B cell (primary cell): ENCODE measurements at regions not wholly inside any gene's neighbourhood (a gene's known extent, or its start where the extent isn't known, plus 50 kb on each side); places are given as distances from the start of the nearest gene placed in this dataset.

Source experiments
- ATAC-seq: fragments of 200-7000 bp; cut with Tn5 transposase; one replicate; pipeline ENCODE4 v1.10.0; 2021; ENCODE audit warnings: low read depth, mild to moderate bottlenecking, moderate number of reproducible peaks, moderate library complexity
- CTCF ChIA-PET: fragments of 350-600 bp; sonication (Branson Sonifier 250); formaldehyde crosslinking; loops from one replicate; lab custom pipeline; 2021; ENCODE audit warnings: antibody characterized with exemption, inconsistent platforms; lab: Charles Lee
- POLR2A ChIA-PET: fragments of 350-600 bp; sonication (Branson Sonifier 250); formaldehyde crosslinking; loops from one replicate; lab custom pipeline; 2021; ENCODE audit warnings: antibody characterized with exemption; lab: Charles Lee
- DNase-seq: peaks from one replicate; pipeline ENCODE4 v3.0.0; 2013
- H2AFZ ChIP-seq: 2 replicates; pipeline ENCODE4 v1.6.1; 2012; ENCODE audit warnings: mild to moderate bottlenecking, low read depth, low read length; ENCODE audit not compliant: insufficient read depth, poor library complexity, severe bottlenecking
- H3K27ac ChIP-seq, 2 donors: 1 replicate in 1 of 2; 2 replicates in 1 of 2; pipeline ENCODE4 v1.5.1; 2012 to 2013; ENCODE audit warnings: low read length in 2 of 2, mild to moderate bottlenecking in 2 of 2, moderate library complexity in 1 of 2
- H3K27me3 ChIP-seq, 4 experiments: fragments of 200-600 bp in 1 of 4; sonication (generic) in 1 of 4; replicated peaks in 1 of 4; 1 replicate in 2 of 4; 2 replicates in 2 of 4; pipeline versions ENCODE4 v1.6.1 to v1.7.0; 2013 to 2016; ENCODE audit warnings: low read length in 3 of 4, mild to moderate bottlenecking in 2 of 4, mixed read lengths in 1 of 4, moderate library complexity in 1 of 4; ENCODE audit not compliant: insufficient read depth in 4 of 4, control insufficient read depth in 3 of 4; ENCODE audit errors: control extremely low read depth in 1 of 4
- H3K36me3 ChIP-seq, 2 experiments: replicated peaks in 1 of 2; 1 replicate in 1 of 2; 2 replicates in 1 of 2; pipeline versions ENCODE4 v1.6.1 to v1.7.1; 2013; ENCODE audit warnings: low read length in 1 of 2; ENCODE audit not compliant: insufficient read depth in 2 of 2, control insufficient read depth in 1 of 2; ENCODE audit errors: control extremely low read depth in 1 of 2, extremely low read depth in 1 of 2
- H3K4me1 ChIP-seq, 2 donors: fragments of 200-600 bp in 1 of 2; sonication (generic) in 1 of 2; 1 replicate in 1 of 2; 2 replicates in 1 of 2; pipeline versions ENCODE4 v1.5.1 to v1.6.1; 2013 to 2017; ENCODE audit warnings: low read length in 2 of 2; ENCODE audit not compliant: control insufficient read depth in 2 of 2, insufficient read depth in 2 of 2
- H3K4me2 ChIP-seq: replicated peaks from 2 replicates; pipeline ENCODE3; 2012; ENCODE audit warnings: mild to moderate bottlenecking, low read depth, low read length; ENCODE audit not compliant: poor library complexity, severe bottlenecking
- H3K4me3 ChIP-seq, 5 experiments: fragments of 200-600 bp in 1 of 5; sonication (generic) in 1 of 5; 1 replicate in 3 of 5; 2 replicates in 2 of 5; pipeline versions ENCODE4 v1.5.1 to v1.7.0; 2011 to 2016; ENCODE audit warnings: low read length in 4 of 5, mild to moderate bottlenecking in 4 of 5, low read depth in 2 of 5, control low read depth in 1 of 5, moderate library complexity in 1 of 5; ENCODE audit not compliant: insufficient read depth in 1 of 5; ENCODE audit errors: control extremely low read depth in 1 of 5, extremely low read depth in 1 of 5
- H3K79me2 ChIP-seq: fragments of 200-600 bp; sonication (generic); one replicate; pipeline ENCODE4 v1.6.0; 2016; ENCODE audit warnings: low read length; ENCODE audit not compliant: control insufficient read depth, insufficient read depth
- H3K9ac ChIP-seq: fragments of 200-600 bp; sonication (generic); 2 replicates; pipeline ENCODE4 v1.6.1; 2017; ENCODE audit warnings: mild to moderate bottlenecking, low read length, moderate library complexity
- H3K9me3 ChIP-seq, 3 donors: one replicate each; pipeline versions ENCODE4 v1.6.1 to v1.7.1; 2013; ENCODE audit warnings: low read length in 2 of 3; ENCODE audit not compliant: control insufficient read depth in 2 of 3, insufficient read depth in 1 of 3; ENCODE audit errors: control extremely low read depth in 1 of 3
- H4K20me1 ChIP-seq: 2 replicates; pipeline ENCODE4 v1.6.0; 2012; ENCODE audit warnings: mild to moderate bottlenecking, low read length; ENCODE audit not compliant: insufficient read depth, control insufficient read depth, poor library complexity, severe bottlenecking
- H3K27ac Mint-ChIP-seq: one replicate; pipeline ENCODE4 v1.8.0; 2021; ENCODE audit warnings: mixed read lengths
- H3K27me3 Mint-ChIP-seq: one replicate; pipeline ENCODE4 v1.8.0; 2021; ENCODE audit warnings: mixed read lengths
- H3K4me1 Mint-ChIP-seq: one replicate; pipeline ENCODE4 v1.8.0; 2021; ENCODE audit warnings: mixed read lengths
- H3K4me3 Mint-ChIP-seq: one replicate; pipeline ENCODE4 v1.8.0; 2021; ENCODE audit warnings: mixed read lengths
- H3K9me3 Mint-ChIP-seq: one replicate; pipeline ENCODE4 v1.8.0; 2022; ENCODE audit warnings: mixed read lengths; ENCODE audit not compliant: insufficient read depth
- EZH2 ChIP-seq: IDR thresholded peaks from 2 replicates; pipeline ENCODE4 v1.6.1; 2012; ENCODE audit warnings: borderline replicate concordance, low read depth, mild to moderate bottlenecking, moderate library complexity, low read length; ENCODE audit not compliant: insufficient read depth, poor library complexity, severe bottlenecking
- WGBS: methylation state at CpG from one replicate; pipeline ENCODE4 v1.1.5; 2013; ENCODE audit warnings: missing lambda C conversion rate; ENCODE audit not compliant: insufficient coverage; 5-methylcytosine and 5-hydroxymethylcytosine counted together
- intact Hi-C: fragments of 100-400 bp; cut with micrococcal nuclease; formaldehyde crosslinking; loops from one replicate; pipeline ENCODE4 v1.10.0; 2022
- TF ChIP-seq, protein P1 (sequence below): fragments of 200-600 bp; IDR thresholded peaks from one replicate; pipeline ENCODE4 v1.8.0; 2022; ENCODE audit warnings: antibody characterized with exemption, mild to moderate bottlenecking

DNA sequence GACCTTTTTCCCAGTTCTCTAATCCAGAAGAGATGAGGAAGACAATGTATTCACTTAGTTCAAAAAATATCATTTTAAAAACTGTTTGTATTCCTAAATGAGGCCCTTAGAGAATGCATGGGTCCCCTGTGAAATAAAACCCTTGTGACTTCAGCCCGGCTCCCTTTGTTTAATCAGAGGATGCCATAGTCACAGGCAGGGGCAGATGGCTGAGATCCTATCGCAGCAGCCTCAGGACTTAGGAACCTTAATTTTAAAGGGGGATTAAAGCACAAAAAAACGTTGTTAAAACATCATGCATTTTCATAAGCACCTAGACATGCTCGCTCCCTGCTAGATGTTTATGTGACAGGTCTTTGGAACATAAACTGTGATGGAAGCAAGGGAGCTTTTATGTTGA is 176.6 kb downstream of the IL20RB start:
- no peak overlapping the region for H3K4me2 ChIP-seq
- H3K27ac ChIP-seq, result no peak overlapping the region
- ATAC-seq (no peak), DNase-seq (no peak)
- ChIA-PET CTCF (no interaction called here), POLR2A (no interaction called here)
- H3K27me3 Mint-ChIP-seq, result peaks cover 10% of the 10 kb centered on the region
- H3K27ac Mint-ChIP-seq, result no peak overlapping the region
- H4K20me1 ChIP-seq, result no peaks in the 10 kb centered on the region
- no peaks in the 10 kb centered on the region for H3K4me1 ChIP-seq
- H3K4me1 Mint-ChIP-seq, result no peaks in the 10 kb centered on the region
- H3K4me3 Mint-ChIP-seq, result no peak overlapping the region
- H2AFZ ChIP-seq, result no peak overlapping the region
- H3K4me3 ChIP-seq, result no peak overlapping the region
- intact Hi-C loops, result no loop called here
- TF ChIP-seq, protein P1, sequence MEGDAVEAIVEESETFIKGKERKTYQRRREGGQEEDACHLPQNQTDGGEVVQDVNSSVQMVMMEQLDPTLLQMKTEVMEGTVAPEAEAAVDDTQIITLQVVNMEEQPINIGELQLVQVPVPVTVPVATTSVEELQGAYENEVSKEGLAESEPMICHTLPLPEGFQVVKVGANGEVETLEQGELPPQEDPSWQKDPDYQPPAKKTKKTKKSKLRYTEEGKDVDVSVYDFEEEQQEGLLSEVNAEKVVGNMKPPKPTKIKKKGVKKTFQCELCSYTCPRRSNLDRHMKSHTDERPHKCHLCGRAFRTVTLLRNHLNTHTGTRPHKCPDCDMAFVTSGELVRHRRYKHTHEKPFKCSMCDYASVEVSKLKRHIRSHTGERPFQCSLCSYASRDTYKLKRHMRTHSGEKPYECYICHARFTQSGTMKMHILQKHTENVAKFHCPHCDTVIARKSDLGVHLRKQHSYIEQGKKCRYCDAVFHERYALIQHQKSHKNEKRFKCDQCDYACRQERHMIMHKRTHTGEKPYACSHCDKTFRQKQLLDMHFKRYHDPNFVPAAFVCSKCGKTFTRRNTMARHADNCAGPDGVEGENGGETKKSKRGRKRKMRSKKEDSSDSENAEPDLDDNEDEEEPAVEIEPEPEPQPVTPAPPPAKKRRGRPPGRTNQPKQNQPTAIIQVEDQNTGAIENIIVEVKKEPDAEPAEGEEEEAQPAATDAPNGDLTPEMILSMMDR, result no peak
- TF ChIP-seq EZH2, result no peak
- no peaks in the 10 kb centered on the region for H3K9me3 ChIP-seq
- no peaks in the 10 kb centered on the region for H3K79me2 ChIP-seq
- no peaks in the 10 kb centered on the region for H3K9me3 Mint-ChIP-seq
- H3K36me3 ChIP-seq, result no peaks in the 10 kb centered on the region
- 100% methylated on average over 1 of the region's 4 CpGs for WGBS
- peaks cover 0 to 5% (median 0%) of the 10 kb centered on the region in 4 experiments for H3K27me3 ChIP-seq
- no peak overlapping the region for H3K9ac ChIP-seq

DNA sequence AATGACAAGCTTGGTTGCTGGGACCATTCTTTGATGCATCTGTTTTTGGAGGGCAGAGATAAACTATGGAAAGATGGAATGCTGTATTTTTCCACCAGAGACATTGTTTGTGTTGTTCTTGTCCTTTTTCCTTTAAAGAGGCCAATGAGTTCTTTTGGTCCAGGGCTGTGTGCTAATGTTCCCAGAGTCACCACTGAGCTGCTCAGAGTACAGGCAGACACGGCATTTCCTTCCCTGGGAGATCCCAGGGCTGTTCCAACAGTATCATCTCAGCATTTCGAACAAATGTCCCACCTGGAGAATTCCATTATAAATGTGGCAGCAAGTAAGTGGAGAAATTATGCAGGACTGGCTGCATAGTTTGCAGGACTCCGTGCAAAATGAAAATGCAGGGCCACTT is 190.6 kb downstream of the IL20RB start:
- Histone ChIP-seq H3K27ac (no peak overlapping the region), H3K4me3 (no peak overlapping the region), H3K4me2 (no peak overlapping the region), H3K27me3 (peaks cover 0 to 4% (median 0%) of the 10 kb centered on the region in 4 experiments), H3K36me3 (no peaks in the 10 kb centered on the region), H4K20me1 (no peaks in the 10 kb centered on the region), H3K9me3 (no peaks in the 10 kb centered on the region), H3K79me2 (no peaks in the 10 kb centered on the region), H3K4me1 (no peaks in the 10 kb centered on the region), H3K9ac (no peak overlapping the region), H2AFZ (no peak overlapping the region)
- Mint-ChIP-seq H3K4me1 (no peaks in the 10 kb centered on the region), H3K9me3 (no peaks in the 10 kb centered on the region), H3K27me3 (no peaks in the 10 kb centered on the region), H3K4me3 (no peak overlapping the region), H3K27ac (no peak overlapping the region)
- no peak for ATAC-seq
- 40% methylated on average over 2 of the region's 3 CpGs for WGBS
- ChIA-PET CTCF (no interaction called here), POLR2A (no interaction called here)
- no peak for DNase-seq
- intact Hi-C loops, result no loop called here
- TF ChIP-seq EZH2, result no peak
- TF ChIP-seq, protein P1, result no peak
